H1 (cell line): ENCODE measurements at regions not wholly inside any gene's neighbourhood (a gene's known extent, or its start where the extent isn't known, plus 50 kb on each side); places are given as distances from the start of the nearest gene placed in this dataset.

ENCODE experiments used
- CTCF ChIA-PET: fragments of 300-600 bp; sonication (Branson Sonifier 250); formaldehyde crosslinking; loops from one replicate; lab custom pipeline; 2021; ENCODE audit not compliant: partially characterized antibody; lab: Charles Lee
- POLR2A ChIA-PET: fragments of 300-600 bp; sonication (Branson Sonifier 250); formaldehyde crosslinking; loops from one replicate; lab custom pipeline; 2021; ENCODE audit warnings: inconsistent platforms; ENCODE audit not compliant: partially characterized antibody; lab: Charles Lee
- DNase-seq, 2 experiments: peaks; one replicate each; pipeline versions ENCODE4 v3.0.0 to v3.0.0-alpha.2; 2010 to 2022; ENCODE audit warnings: low spot score in 2 of 2, low read depth in 1 of 2, mixed read lengths in 1 of 2
- FAIRE-seq: peaks from 2 replicates; lab custom pipeline; 2011; peaks lifted over from hg19 to GRCh38; lab: Jason Lieb, UNC
- H2AFZ ChIP-seq: 2 replicates; pipeline ENCODE4 v1.8.1; 2012; ENCODE audit warnings: low read length, inconsistent platforms
- H2AK5ac ChIP-seq: 2 replicates; pipeline ENCODE4 v1.6.1; 2013; ENCODE audit warnings: low read depth, low read length
- H2BK120ac ChIP-seq: replicated peaks from 2 replicates; pipeline ENCODE3; 2013; ENCODE audit warnings: low read depth, low read length, inconsistent platforms
- H2BK12ac ChIP-seq: 2 replicates; pipeline ENCODE4 v1.6.1; 2013; ENCODE audit warnings: low read depth, low read length
- H2BK15ac ChIP-seq: 2 replicates; pipeline ENCODE4 v1.6.1; 2013; ENCODE audit warnings: low read length
- H2BK20ac ChIP-seq: 2 replicates; pipeline ENCODE4 v1.6.1; 2013; ENCODE audit warnings: low read length
- H2BK5ac ChIP-seq: 2 replicates; pipeline ENCODE4 v1.6.1; 2013; ENCODE audit warnings: low read depth, low read length
- H3K14ac ChIP-seq: 2 replicates; pipeline ENCODE4 v1.6.1; 2013; ENCODE audit warnings: inconsistent platforms; ENCODE audit not compliant: insufficient read length
- H3K18ac ChIP-seq: 2 replicates; pipeline ENCODE4 v1.6.1; 2013; ENCODE audit warnings: low read length; ENCODE audit errors: extremely low read depth
- H3K23ac ChIP-seq: 2 replicates; pipeline ENCODE4 v1.6.1; 2013; ENCODE audit warnings: inconsistent platforms; ENCODE audit not compliant: insufficient read length
- H3K23me2 ChIP-seq: 2 replicates; pipeline ENCODE4 v1.6.1; 2013; ENCODE audit warnings: low read depth, low read length
- H3K27ac ChIP-seq: 2 replicates; pipeline ENCODE4 v1.6.1; 2011; ENCODE audit warnings: low read depth, low read length, inconsistent platforms
- H3K27me3 ChIP-seq, 4 experiments: replicated peaks in 1 of 4; 1 replicate in 1 of 4; 2 replicates in 3 of 4; pipeline versions ENCODE4 v1.6.1 to v1.8.1; 2011 to 2013; ENCODE audit warnings: low read length in 3 of 4, mild to moderate bottlenecking in 3 of 4, inconsistent platforms in 2 of 4, mixed read lengths in 2 of 4, moderate library complexity in 1 of 4; ENCODE audit not compliant: control insufficient read depth in 3 of 4, insufficient read depth in 3 of 4; ENCODE audit errors: extremely low read depth in 1 of 4
- H3K36me3 ChIP-seq, 4 experiments: 2 replicates each; pipeline versions ENCODE4 v1.6.1 to v1.8.1; 2011 to 2013; ENCODE audit warnings: mild to moderate bottlenecking in 4 of 4, low read length in 3 of 4, moderate library complexity in 2 of 4, control low read depth in 1 of 4, inconsistent platforms in 1 of 4; ENCODE audit not compliant: insufficient read depth in 4 of 4, control insufficient read depth in 2 of 4
- H3K4ac ChIP-seq: replicated peaks from 2 replicates; pipeline ENCODE3; 2013; ENCODE audit warnings: low read length, low read depth, mixed read lengths, inconsistent platforms; ENCODE audit not compliant: insufficient read length
- H3K4me1 ChIP-seq, 4 experiments: replicated peaks in 1 of 4; 1 replicate in 1 of 4; 2 replicates in 3 of 4; pipeline versions ENCODE4 v1.6.1 to v1.8.1; 2011 to 2013; ENCODE audit warnings: low read length in 3 of 4, inconsistent platforms in 2 of 4, mixed read lengths in 1 of 4; ENCODE audit not compliant: insufficient read depth in 4 of 4, control insufficient read depth in 3 of 4
- H3K4me2 ChIP-seq, 2 experiments: 2 replicates each; pipeline versions ENCODE4 v1.6.1 to v1.8.1; 2011 to 2013; ENCODE audit warnings: low read depth in 2 of 2, low read length in 2 of 2, control low read depth in 1 of 2, inconsistent platforms in 1 of 2, mild to moderate bottlenecking in 1 of 2; ENCODE audit not compliant: insufficient read depth in 1 of 2
- H3K4me3 ChIP-seq, 4 experiments: fragments of 200-600, 300-600 bp in 1 of 4; sonication (generic), shearing (Covaris generic), sonication (Bioruptor Twin) in 1 of 4; 2 replicates each; pipeline versions ENCODE4 v1.5.1 to v1.8.1; 2011 to 2016; ENCODE audit warnings: low read length in 4 of 4, low read depth in 3 of 4, control low read depth in 2 of 4, inconsistent platforms in 2 of 4, mild to moderate bottlenecking in 2 of 4, mixed read lengths in 1 of 4, moderate library complexity in 1 of 4; ENCODE audit not compliant: insufficient read depth in 2 of 4; ENCODE audit errors: extremely low read depth in 1 of 4
- H3K56ac ChIP-seq: replicated peaks from 2 replicates; pipeline ENCODE3; 2013; ENCODE audit warnings: low read depth, mild to moderate bottlenecking, mixed read lengths, low read length, inconsistent platforms; ENCODE audit not compliant: insufficient read length
- H3K79me1 ChIP-seq: 2 replicates; pipeline ENCODE4 v1.6.1; 2013; ENCODE audit warnings: low read depth, low read length, control low read depth
- H3K79me2 ChIP-seq, 2 experiments: 2 replicates each; pipeline versions ENCODE4 v1.6.1 to v1.8.1; 2012 to 2013; ENCODE audit warnings: low read length in 2 of 2, mild to moderate bottlenecking in 2 of 2, inconsistent platforms in 1 of 2; ENCODE audit not compliant: insufficient read depth in 2 of 2, control insufficient read depth in 1 of 2
- H3K9ac ChIP-seq, 4 experiments: replicated peaks in 1 of 4; 1 replicate in 1 of 4; 2 replicates in 3 of 4; pipeline versions ENCODE4 v1.6.1 to v1.8.1; 2011 to 2013; ENCODE audit warnings: low read depth in 3 of 4, low read length in 3 of 4, control low read depth in 2 of 4, mild to moderate bottlenecking in 2 of 4, moderate library complexity in 2 of 4, inconsistent platforms in 1 of 4; ENCODE audit errors: extremely low read depth in 1 of 4
- H3K9me3 ChIP-seq, 2 experiments: 2 replicates each; pipeline versions ENCODE4 v1.6.1 to v1.8.1; 2012 to 2013; ENCODE audit warnings: mild to moderate bottlenecking in 2 of 2, moderate library complexity in 2 of 2, control low read depth in 1 of 2, inconsistent platforms in 1 of 2, low read depth in 1 of 2, low read length in 1 of 2, mixed read lengths in 1 of 2; ENCODE audit not compliant: insufficient read depth in 2 of 2
- H4K20me1 ChIP-seq, 2 experiments: replicated peaks in 1 of 2; 2 replicates each; pipeline versions ENCODE3 to v1.8.1; 2011 to 2013; ENCODE audit warnings: inconsistent platforms in 2 of 2, low read length in 2 of 2, mild to moderate bottlenecking in 1 of 2; ENCODE audit not compliant: insufficient read depth in 2 of 2, control insufficient read depth in 1 of 2
- H4K5ac ChIP-seq: 2 replicates; pipeline ENCODE4 v1.6.1; 2013; ENCODE audit warnings: low read length, low read depth, mixed read lengths, inconsistent platforms; ENCODE audit not compliant: insufficient read length
- H4K8ac ChIP-seq: 2 replicates; pipeline ENCODE4 v1.8.0; 2013; ENCODE audit warnings: mild to moderate bottlenecking, moderate library complexity, low read length, inconsistent platforms; ENCODE audit not compliant: insufficient read depth; ENCODE audit errors: extremely low read depth
- H4K91ac ChIP-seq: replicated peaks from 2 replicates; pipeline ENCODE3; 2013; ENCODE audit warnings: low read length, mixed read lengths, inconsistent platforms; ENCODE audit not compliant: insufficient read length
- BACH1 ChIP-seq: IDR thresholded peaks from 2 replicates; pipeline ENCODE4 v1.6.1; 2012; ENCODE audit warnings: low read length, improper control_type of control experiment
- CEBPB ChIP-seq: IDR thresholded peaks from 2 replicates; pipeline ENCODE4 v1.6.1; 2012; ENCODE audit warnings: low read depth, low read length
- EP300 ChIP-seq, 2 experiments: IDR thresholded peaks; 1 replicate in 1 of 2; 2 replicates in 1 of 2; pipeline ENCODE4 v1.6.1; 2011 to 2012; ENCODE audit warnings: low read depth in 2 of 2, low read length in 2 of 2, mild to moderate bottlenecking in 2 of 2, borderline replicate concordance in 1 of 2, inconsistent platforms in 1 of 2, moderate library complexity in 1 of 2
- GTF2F1 ChIP-seq: IDR thresholded peaks from 2 replicates; pipeline ENCODE4 v1.6.1; 2012; ENCODE audit warnings: low read depth, low read length, improper control_type of control experiment, borderline replicate concordance
- HDAC2 ChIP-seq, 2 experiments: fragments of 300-600 bp in 1 of 2; sonication (generic) in 1 of 2; IDR thresholded peaks; 2 replicates each; pipeline ENCODE4 v1.6.1; 2011 to 2012; ENCODE audit warnings: low read depth in 2 of 2, low read length in 2 of 2, mild to moderate bottlenecking in 2 of 2, moderate library complexity in 2 of 2, borderline replicate concordance in 1 of 2, inconsistent platforms in 1 of 2
- JUN ChIP-seq: IDR thresholded peaks from 2 replicates; pipeline ENCODE4 v1.6.1; 2011; ENCODE audit warnings: low read depth, mild to moderate bottlenecking, improper control_type of control experiment, low read length
- KDM5A ChIP-seq: fragments of 200-600 bp; IDR thresholded peaks from 2 replicates; pipeline ENCODE4 v1.7.1; 2012; ENCODE audit warnings: mild to moderate bottlenecking, low read length, inconsistent platforms, mixed read lengths
- POU5F1 ChIP-seq: IDR thresholded peaks from 2 replicates; pipeline ENCODE4 v1.6.1; 2011; ENCODE audit warnings: low read depth, mild to moderate bottlenecking, low read length, moderate library complexity
- SIRT6 ChIP-seq: IDR thresholded peaks from one replicate; pipeline ENCODE4 v1.7.1; 2012; ENCODE audit warnings: low read length, inconsistent platforms
- SP1 ChIP-seq: IDR thresholded peaks from 2 replicates; pipeline ENCODE4 v1.6.1; 2011; ENCODE audit warnings: low read depth, low read length
- USF2 ChIP-seq: IDR thresholded peaks from 2 replicates; pipeline ENCODE4 v1.6.1; 2011; ENCODE audit warnings: low read length, improper control_type of control experiment
- WGBS, 2 experiments: shearing (Covaris generic) in 1 of 2; methylation state at CpG; one replicate each; pipeline versions ENCODE4 v1.1.6 to v1.1.7; 2013 to 2015; ENCODE audit warnings: low lambda C conversion rate in 2 of 2, mixed read lengths in 2 of 2, inconsistent platforms in 1 of 2, low coverage in 1 of 2, missing lambda C conversion rate in 1 of 2; ENCODE audit not compliant: insufficient replicate concordance in 2 of 2, insufficient coverage in 1 of 2, insufficient read length in 1 of 2; ENCODE audit errors: extremely low coverage in 1 of 2, missing lambda C conversion rate in 1 of 2; 5-methylcytosine and 5-hydroxymethylcytosine counted together

- Histone ChIP-seq H3K36me3 (no peaks in the 10 kb centered on the region), H4K20me1 (no peaks in the 10 kb centered on the region), H2BK12ac (no peak overlapping the region), H2BK15ac (no peak overlapping the region), H2BK5ac (no peak overlapping the region), H3K4me2 (no peak overlapping the region), H3K4ac (no peak overlapping the region), H3K4me3 (no peak overlapping the region), H3K9me3 (no peaks in the 10 kb centered on the region), H2AK5ac (no peak overlapping the region), H2AFZ (no peak overlapping the region), H4K8ac (no peak overlapping the region), H4K91ac (no peak overlapping the region), H3K18ac (no peak overlapping the region), H3K27ac (no peak overlapping the region), H3K23ac (no peak overlapping the region), H3K4me1 (peaks cover 0 to 3% (median 0%) of the 10 kb centered on the region in 4 experiments; a peak in 1 of 7 replicates), H2BK120ac (no peak overlapping the region), H3K9ac (no peak overlapping the region), H3K79me1 (no peaks in the 10 kb centered on the region), H3K79me2 (no peaks in the 10 kb centered on the region), H3K27me3 (no peaks in the 10 kb centered on the region), H4K5ac (no peak overlapping the region), H3K14ac (no peak overlapping the region), H2BK20ac (no peak overlapping the region), H3K23me2 (no peaks in the 10 kb centered on the region), H3K56ac (no peak overlapping the region)
- ChIA-PET POLR2A (interaction anchor here (0.6 kb wide), 1 partner anchor 140 kb away, joined by 3 read pairs; no protein-coding TSS in a partner anchor), CTCF (no interaction called here)
- FAIRE-seq (no peak), DNase-seq (no peak)
- TF ChIP-seq POU5F1 (no peak), SIRT6 (no peak), CEBPB (no peak), BACH1 (no peak), GTF2F1 (no peak), HDAC2 (IDR thresholded peaks at IDR 0.05; ENCODE audit: borderline replicate concordance in 1 of 2, low read depth in 2 of 2, low read length in 2 of 2) (no peak), USF2 (no peak), KDM5A (no peak), SP1 (no peak), EP300 (IDR thresholded peaks at IDR 0.05; ENCODE audit: borderline replicate concordance in 1 of 2, low read depth in 2 of 2, low read length in 2 of 2) (no peak), JUN (no peak)
- 100% methylated on average over 1 of the region's 1 CpG; no CpG with 5 or more reads in 1 of the 2 experiments for WGBS, 2 experiments
Observed at GRCh38 chr4:54823616-54824015, 165.9 kb downstream of the KIT start.
